ENCODE measurements at regions not wholly inside any gene's neighbourhood (a gene's known extent, or its start where the extent isn't known, plus 50 kb on each side); places are given as distances from the start of the nearest gene placed in this dataset.

GRCh38 chr3:64387688-64388087 is 162.4 kb upstream of the PRICKLE2 start:
- POLR2A ChIA-PET (ENCODE audit: low non-redundant PET): no interaction called here
- Histone ChIP-seq H3K27ac (ENCODE audit: low read depth, low read length, poor library complexity, severe bottlenecking) (no peak overlapping the region), H3K4me3 (ENCODE audit: low read depth, low read length, poor library complexity, severe bottlenecking) (no peak overlapping the region), H3K9me3 (ENCODE audit: low read depth, low read length, poor library complexity, severe bottlenecking) (no peaks in the 10 kb centered on the region), H3K4me1 (ENCODE audit: insufficient read depth, low read length, poor library complexity, severe bottlenecking) (no peaks in the 10 kb centered on the region), H3K36me3 (ENCODE audit: insufficient read depth, low read length, poor library complexity, severe bottlenecking) (no peaks in the 10 kb centered on the region), H3K27me3 (replicated peaks; ENCODE audit: insufficient read depth, low read depth, low read length, poor library complexity) (no peaks in the 10 kb centered on the region)
- DNase-seq (ENCODE audit: low spot score): no peak
- TF ChIP-seq, protein P1, sequence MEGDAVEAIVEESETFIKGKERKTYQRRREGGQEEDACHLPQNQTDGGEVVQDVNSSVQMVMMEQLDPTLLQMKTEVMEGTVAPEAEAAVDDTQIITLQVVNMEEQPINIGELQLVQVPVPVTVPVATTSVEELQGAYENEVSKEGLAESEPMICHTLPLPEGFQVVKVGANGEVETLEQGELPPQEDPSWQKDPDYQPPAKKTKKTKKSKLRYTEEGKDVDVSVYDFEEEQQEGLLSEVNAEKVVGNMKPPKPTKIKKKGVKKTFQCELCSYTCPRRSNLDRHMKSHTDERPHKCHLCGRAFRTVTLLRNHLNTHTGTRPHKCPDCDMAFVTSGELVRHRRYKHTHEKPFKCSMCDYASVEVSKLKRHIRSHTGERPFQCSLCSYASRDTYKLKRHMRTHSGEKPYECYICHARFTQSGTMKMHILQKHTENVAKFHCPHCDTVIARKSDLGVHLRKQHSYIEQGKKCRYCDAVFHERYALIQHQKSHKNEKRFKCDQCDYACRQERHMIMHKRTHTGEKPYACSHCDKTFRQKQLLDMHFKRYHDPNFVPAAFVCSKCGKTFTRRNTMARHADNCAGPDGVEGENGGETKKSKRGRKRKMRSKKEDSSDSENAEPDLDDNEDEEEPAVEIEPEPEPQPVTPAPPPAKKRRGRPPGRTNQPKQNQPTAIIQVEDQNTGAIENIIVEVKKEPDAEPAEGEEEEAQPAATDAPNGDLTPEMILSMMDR (conservative IDR thresholded peaks at IDR 0.05; ENCODE audit: low read depth, low read length): no peak
- no peak for TF ChIP-seq EZH2 (IDR thresholded peaks at IDR 0.05; ENCODE audit: borderline replicate concordance, low read depth, low read length, poor library complexity, severe bottlenecking)
- CTCF ChIA-PET: no interaction called here
- intact Hi-C loops (cut with micrococcal nuclease; ENCODE audit: unreplicated experiment): no loop called here
- no TSS peak for BruUV-seq (replicated peaks)

- H3K27ac ChIP-seq (ENCODE audit: low read depth, low read length, poor library complexity, severe bottlenecking): no peak overlapping the region
- no peaks in the 10 kb centered on the region for H3K4me1 ChIP-seq (ENCODE audit: insufficient read depth, low read length, poor library complexity, severe bottlenecking)
- no peak overlapping the region for H3K4me3 ChIP-seq (ENCODE audit: low read depth, low read length, poor library complexity, severe bottlenecking)
- BruUV-seq (replicated peaks): no TSS peak
- H3K9me3 ChIP-seq (ENCODE audit: low read depth, low read length, poor library complexity, severe bottlenecking): no peaks in the 10 kb centered on the region
- TF ChIP-seq, protein P1 (conservative IDR thresholded peaks at IDR 0.05; ENCODE audit: low read depth, low read length): no peak
- TF ChIP-seq EZH2 (IDR thresholded peaks at IDR 0.05; ENCODE audit: borderline replicate concordance, low read depth, low read length, poor library complexity, severe bottlenecking): no peak
- POLR2A ChIA-PET (ENCODE audit: low non-redundant PET): no interaction called here
- H3K27me3 ChIP-seq (replicated peaks; ENCODE audit: insufficient read depth, low read depth, low read length, poor library complexity): no peaks in the 10 kb centered on the region
- intact Hi-C loops (cut with micrococcal nuclease; ENCODE audit: unreplicated experiment): no loop called here
- CTCF ChIA-PET: no interaction called here
- H3K36me3 ChIP-seq (ENCODE audit: insufficient read depth, low read length, poor library complexity, severe bottlenecking): no peaks in the 10 kb centered on the region
- no peak for DNase-seq (ENCODE audit: low spot score)
These were observed 160.0 kb upstream of the PRICKLE2 start for GRCh38 chr3:64385277-64385676.

GRCh38 chr3:64384561-64384960 is 159.3 kb upstream of the PRICKLE2 start:
- CTCF ChIA-PET: no interaction called here
- no peak for TF ChIP-seq EZH2 (IDR thresholded peaks at IDR 0.05; ENCODE audit: borderline replicate concordance, low read depth, low read length, poor library complexity, severe bottlenecking)
- TF ChIP-seq, protein P1 (conservative IDR thresholded peaks at IDR 0.05; ENCODE audit: low read depth, low read length): no peak
- no peaks in the 10 kb centered on the region for H3K27me3 ChIP-seq (replicated peaks; ENCODE audit: insufficient read depth, low read depth, low read length, poor library complexity)
- no peaks in the 10 kb centered on the region for H3K4me1 ChIP-seq (ENCODE audit: insufficient read depth, low read length, poor library complexity, severe bottlenecking)
- POLR2A ChIA-PET (ENCODE audit: low non-redundant PET): no interaction called here
- no peak overlapping the region for H3K4me3 ChIP-seq (ENCODE audit: low read depth, low read length, poor library complexity, severe bottlenecking)
- H3K36me3 ChIP-seq (ENCODE audit: insufficient read depth, low read length, poor library complexity, severe bottlenecking): no peaks in the 10 kb centered on the region
- DNase-seq (ENCODE audit: low spot score): no peak
- intact Hi-C loops (cut with micrococcal nuclease; ENCODE audit: unreplicated experiment): no loop called here
- BruUV-seq (replicated peaks): no TSS peak
- no peak overlapping the region for H3K27ac ChIP-seq (ENCODE audit: low read depth, low read length, poor library complexity, severe bottlenecking)
- no peaks in the 10 kb centered on the region for H3K9me3 ChIP-seq (ENCODE audit: low read depth, low read length, poor library complexity, severe bottlenecking)

All from A673 (cell line).